ENCODE measurements at regions not wholly inside any gene's neighbourhood (a gene's known extent, or its start where the extent isn't known, plus 50 kb on each side); places are given as distances from the start of the nearest gene placed in this dataset.
"Not testable (repeated sequence)": the region's sequence is repeated elsewhere in the genome, so short reads cannot be mapped to it uniquely, and the experiment has no call there.

- not testable (repeated sequence) for TF ChIP-seq CTCF (IDR thresholded peaks at IDR 0.05 in 4 of 5, conservative IDR thresholded peaks at IDR 0.05 in 1 of 5); POLR2A (IDR thresholded peaks at IDR 0.05)
Observed at GRCh38 chr1:213711833-213712490, 275.8 kb upstream of the PROX1 start.
